SH-SY5Y (cell line): ENCODE measurements at regions not wholly inside any gene's neighbourhood (a gene's known extent, or its start where the extent isn't known, plus 50 kb on each side); places are given as distances from the start of the nearest gene placed in this dataset.

ENCODE experiments used
- GATA2 ChIP-seq: IDR thresholded peaks from 2 replicates; pipeline ENCODE4 v1.6.1; 2011; ENCODE audit warnings: mild to moderate bottlenecking, low read depth, low read length
- GATA3 ChIP-seq: IDR thresholded peaks from 2 replicates; pipeline ENCODE4 v1.6.1; 2011; ENCODE audit warnings: low read depth, mild to moderate bottlenecking, low read length, moderate library complexity

DNA sequence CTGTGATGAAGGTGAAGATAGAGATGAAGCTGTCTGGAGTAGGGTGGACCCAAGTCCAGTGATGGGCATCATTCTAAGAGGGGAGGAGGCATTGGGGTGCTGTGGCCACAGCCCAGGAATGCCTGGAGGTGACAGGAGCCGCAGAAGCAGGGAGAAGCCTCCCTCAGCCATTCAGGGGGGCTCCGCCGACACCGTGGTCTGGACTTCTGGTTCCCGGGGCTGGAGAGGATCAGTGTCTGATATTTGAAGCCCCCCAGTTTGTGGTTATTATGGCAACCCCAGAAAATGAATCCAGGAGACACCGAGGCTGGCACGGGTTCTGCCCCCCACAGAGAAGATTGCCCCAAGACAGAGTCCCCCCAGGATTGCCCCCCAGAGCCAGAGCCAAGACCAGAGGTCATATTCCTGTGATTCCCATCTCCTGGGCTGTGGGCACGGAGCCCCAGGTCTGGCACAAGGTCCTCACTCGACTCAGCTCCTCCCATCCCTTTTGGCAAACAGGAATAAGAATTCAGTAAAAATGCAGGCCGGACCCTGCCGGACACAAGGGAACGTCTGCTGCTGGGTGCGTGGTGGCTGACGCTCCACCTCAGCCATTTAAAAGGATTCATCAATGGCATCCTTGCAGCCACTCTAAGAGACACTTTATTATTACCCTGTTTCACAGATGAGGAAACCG, 116.6 kb downstream of the CPZ start:
- no peak for TF ChIP-seq GATA2
- TF ChIP-seq GATA3: no peak

DNA sequence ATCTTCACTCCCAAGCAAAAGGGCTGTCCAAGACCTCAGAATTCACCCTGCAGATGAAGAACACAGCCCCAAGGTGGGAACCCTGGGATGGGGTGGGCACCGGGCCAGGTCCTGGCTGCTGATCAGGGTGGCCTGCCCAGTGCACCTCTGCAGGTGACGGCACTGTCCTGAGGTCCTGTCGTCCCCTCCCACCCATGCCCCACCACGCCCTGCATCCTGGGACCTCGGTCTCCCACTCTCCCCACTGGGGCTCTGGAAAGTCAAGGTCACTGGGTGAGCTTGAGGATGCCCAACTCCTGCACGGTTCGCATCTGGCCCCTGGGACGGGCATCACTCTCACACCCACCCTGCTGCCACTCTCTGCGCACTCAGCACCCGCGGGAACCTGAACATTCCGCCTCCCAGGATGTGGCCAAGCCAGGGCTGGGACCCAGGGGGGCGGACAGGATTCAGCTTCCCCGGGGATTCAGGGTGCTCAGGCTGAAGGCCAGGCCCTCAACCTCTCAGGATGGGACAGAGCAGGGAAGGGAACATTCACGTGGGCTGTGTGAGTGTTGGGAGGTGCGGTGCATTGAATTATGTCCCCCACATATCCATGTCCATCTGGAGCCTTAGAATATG, 115.9 kb downstream of the CPZ start:
- no peak for TF ChIP-seq GATA2
- no peak for TF ChIP-seq GATA3

DNA sequence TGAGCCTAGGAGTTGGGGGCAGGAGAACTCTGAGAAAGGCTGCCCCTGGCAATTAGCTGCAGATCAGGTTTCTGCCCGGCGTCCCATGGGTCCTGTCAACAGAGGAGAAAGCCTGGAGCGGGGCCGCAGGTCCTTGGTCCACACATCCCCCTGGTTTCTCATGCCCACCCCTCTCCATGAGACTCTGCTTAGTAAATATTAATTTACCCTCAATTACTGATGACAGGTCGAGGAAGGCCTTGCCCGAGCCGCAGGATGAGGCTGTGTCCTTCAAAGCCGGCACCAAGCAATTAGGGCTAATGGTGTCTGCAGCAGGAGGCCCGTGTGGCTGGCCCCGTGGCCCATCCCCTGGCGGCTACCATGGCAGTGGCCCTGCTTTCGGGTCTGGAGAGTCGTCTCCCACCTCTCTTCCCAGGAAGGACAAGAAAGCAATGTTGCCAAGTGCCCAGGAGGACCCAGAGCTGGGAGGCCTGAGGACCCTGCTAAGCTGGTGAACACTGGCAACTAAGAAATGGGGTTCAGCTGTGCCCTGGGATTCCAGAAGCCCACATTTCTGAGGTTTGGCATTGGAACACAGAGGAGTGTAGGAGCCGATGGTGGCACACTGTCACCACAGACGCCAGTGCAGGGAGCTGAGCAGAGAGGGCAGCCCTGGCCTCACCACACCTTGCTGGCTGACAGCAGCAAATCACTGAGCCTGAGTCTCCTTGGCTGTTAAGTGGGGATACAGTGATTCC, 114.6 kb downstream of the CPZ start:
- no peak for TF ChIP-seq GATA2
- no peak for TF ChIP-seq GATA3

DNA sequence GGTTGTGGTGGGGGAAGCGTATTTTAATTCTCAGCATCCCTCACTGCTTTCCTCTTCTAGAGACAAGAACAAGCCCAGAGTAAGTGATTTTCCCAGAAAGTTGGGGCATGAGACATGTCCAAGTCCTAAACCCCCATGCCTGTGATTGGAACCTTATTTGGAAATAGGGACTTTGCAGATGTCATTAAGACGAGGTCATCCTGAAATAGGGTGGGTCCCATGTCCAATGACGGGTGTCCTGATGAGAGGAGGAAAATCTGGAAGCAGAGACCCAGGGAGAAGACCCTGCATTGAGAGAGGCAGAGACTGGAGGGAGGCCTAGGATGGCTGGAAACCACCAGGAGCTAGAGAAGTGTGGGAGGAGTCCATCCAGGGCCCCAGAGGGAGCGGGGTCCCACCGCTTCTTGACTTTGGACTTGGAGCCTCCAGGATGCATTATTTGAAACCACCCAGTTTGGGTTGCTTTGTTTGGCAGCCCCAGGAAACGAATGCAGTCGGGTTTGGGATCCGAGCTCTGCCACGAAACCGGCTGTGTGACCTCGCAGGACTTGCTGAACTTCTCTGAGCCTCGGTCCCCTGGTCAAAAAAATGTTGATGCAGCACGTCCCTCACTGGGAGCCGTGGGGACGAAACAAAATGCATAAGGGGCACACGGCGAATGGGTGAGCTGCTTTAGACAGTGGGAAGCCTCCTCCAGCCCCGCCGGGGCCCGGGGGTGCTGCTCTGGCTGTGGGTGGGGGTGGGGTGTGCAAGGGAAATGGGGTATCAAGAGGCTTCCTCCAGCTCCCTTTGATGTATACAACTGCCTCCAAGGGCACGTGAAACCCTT, 113.9 kb downstream of the CPZ start:
- TF ChIP-seq GATA3: no peak
- no peak for TF ChIP-seq GATA2

DNA sequence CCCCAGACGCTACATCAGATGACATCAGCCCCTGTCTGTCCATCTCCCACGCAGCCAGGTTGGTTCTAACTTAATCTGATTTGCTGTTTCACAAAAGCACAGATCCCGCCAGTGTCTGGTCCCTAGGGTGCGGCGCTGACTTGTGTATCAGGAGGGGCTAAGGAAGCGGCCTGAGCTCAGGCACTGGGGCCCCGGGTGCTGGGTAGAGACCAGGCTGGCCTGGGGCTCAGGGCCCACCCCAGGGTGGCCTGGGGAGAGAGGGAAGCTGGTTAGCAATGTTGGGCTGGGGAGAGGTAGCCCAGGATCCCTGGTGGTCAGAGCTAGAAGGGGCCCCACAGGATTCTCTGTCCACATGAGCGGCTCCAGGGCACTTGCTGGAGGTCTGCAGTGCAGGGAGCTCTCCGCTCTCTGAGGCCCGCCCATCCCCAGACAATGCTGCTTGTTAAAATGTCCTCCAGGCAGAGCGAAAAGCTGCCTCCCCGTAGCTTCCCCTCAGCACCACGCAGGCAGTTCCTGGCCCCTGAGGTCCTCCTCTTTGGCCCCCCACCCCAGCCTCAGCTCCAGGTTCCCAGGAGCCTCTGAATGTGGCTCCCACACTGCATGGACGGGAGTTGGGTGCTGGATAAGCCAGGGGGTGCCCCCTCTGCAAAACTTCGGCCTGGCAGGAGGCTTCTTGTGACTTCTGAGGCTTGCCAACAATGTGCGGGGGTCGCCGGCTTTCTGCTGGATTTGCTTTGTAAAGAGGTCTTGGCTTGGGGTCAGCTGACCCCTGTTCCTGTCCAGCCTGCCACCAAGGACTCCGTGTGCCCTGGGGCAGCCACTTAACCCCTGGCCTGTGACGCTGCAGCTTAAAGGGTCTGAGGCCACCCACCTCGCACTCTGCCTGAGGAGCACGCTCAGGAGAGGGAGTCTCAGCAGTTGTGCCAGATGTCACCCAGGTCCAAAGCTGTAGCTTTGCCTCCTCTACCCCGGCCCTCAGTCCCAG, 112.9 kb downstream of the CPZ start:
- TF ChIP-seq GATA2 (no peak), GATA3 (no peak)

DNA sequence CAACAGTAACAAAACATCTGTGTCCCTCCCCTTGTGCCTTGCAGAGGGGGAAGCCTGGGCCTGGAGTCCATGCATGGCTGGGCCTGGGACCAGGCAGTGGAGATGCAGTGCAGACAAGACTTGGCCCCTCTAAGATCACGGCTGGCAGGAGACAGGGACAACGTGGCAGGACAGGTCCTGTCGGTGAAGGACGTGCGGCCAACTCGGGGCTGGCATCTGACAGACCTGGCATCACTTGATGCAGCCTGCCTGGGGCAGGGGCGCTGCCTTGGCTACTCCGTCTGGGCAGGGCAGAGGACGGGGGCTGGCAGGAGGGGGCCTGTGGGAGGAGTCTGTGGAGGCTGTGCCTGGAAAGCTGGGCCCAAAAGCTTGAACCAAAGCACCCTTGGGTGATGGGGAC, 112.1 kb downstream of the CPZ start:
- TF ChIP-seq GATA2: no peak
- no peak for TF ChIP-seq GATA3

DNA sequence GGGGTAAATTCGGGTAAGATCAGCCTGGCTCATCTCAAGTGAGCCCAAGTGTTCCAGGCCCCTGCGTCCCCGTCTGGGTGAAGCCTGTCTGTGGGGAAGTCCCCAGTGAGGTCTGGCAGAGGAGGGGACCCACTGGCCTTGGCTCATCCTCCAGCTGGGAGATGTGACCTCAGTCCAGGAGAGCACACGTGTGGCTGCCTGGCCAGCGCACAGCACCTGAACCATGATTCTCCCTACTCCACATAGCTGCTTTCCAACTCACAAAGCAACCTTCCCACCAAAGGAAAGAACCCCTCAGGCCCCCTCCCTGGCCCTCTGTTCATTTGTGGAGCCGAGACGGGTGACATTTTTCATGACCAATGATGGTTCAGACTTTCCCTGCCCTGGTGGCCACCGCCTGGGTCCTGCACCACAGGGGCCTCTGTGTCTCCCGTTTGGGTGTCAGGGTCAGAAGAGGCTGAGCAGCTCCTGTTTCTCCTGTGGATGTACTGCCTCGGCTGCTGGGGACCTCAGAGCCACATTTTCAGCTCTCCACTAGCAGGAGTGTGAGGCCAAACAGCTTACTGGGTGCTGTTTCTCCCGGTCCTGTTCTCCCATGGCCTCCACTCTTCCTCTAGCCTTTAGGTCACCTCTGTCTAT, 111.4 kb downstream of the CPZ start:
- TF ChIP-seq GATA3 (no peak), GATA2 (no peak)

DNA sequence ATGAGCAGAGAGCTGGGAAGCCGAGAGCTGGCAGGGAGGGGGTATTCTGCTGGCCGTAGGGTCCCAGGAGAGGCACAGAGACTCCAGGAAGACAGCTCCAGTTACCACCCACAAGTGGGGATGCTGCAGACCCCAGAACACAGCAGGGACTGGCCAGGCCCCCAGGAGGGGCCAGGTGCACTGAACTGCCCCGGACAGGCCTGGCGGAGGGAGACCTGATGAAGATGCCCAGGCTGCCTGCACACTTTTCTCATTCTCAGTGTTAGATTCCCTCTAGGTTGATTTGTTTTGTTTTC, 110.8 kb downstream of the CPZ start:
- TF ChIP-seq GATA2 (no peak), GATA3 (no peak)

DNA sequence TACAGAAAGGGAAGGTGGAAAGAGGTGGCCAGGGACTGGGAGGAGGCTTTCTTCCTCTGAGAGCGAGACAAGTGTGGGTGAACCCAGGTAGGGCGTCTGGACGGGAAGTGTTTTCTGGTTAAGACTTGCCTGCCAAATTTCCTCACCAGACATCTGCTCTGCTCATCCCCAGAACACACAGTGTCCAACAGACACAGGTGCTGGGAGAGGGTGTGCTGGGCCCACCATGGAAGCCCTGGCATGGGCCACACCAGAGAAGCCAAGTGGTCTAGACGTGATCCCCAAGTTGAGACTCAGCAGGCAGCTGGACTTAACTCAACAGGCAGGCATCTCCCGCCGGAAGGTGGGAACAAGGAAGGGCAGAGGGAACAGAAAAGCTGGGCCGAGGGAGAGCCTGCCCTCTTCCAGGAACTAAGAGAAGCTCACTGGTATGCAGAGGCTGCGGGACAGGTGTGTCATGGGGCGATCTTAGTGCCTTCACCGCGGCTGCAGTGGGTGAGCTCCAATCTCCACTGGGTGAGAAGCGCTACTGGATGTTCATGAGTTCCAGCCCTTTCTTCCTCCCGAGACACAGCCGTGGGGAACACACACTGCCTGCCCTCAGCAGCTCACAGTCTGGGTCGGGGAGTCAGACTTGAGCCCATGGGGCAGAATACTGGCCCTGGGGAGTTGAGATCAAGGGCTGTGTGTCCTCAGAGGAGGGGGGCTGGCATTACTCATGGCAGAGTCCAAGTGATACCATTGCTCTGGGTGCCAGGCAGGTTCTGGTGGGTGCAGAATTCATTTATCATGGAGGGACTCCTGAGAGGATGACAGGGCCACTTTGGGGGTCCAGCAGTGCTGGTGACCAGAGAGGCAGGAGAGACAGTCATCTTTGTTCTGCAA, 110.2 kb downstream of the CPZ start:
- no peak for TF ChIP-seq GATA3
- no peak for TF ChIP-seq GATA2

DNA sequence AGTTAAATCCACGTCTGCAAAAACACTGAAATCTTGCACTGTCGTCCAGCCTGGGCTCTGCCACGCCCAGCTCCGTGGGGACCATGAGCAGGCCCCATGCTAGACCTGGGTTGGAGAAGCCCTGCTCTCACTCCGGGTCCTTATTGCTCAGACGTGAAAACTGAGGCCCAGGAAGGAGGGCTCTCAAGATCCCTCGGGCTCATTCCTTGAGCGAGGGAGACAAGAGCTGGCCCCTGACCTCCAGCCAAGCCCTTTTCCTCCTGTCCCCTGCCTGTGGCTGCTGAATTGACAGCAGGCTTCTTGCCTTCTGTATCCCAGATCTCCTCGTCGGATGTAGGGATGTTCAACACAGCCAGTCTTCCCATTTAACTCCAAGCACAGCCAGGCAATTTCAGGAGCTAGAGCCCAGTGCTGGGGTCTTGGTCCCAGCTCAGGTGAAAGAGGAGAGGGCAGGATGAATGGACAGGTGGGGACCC, 109.5 kb downstream of the CPZ start:
- no peak for TF ChIP-seq GATA3
- TF ChIP-seq GATA2: no peak

DNA sequence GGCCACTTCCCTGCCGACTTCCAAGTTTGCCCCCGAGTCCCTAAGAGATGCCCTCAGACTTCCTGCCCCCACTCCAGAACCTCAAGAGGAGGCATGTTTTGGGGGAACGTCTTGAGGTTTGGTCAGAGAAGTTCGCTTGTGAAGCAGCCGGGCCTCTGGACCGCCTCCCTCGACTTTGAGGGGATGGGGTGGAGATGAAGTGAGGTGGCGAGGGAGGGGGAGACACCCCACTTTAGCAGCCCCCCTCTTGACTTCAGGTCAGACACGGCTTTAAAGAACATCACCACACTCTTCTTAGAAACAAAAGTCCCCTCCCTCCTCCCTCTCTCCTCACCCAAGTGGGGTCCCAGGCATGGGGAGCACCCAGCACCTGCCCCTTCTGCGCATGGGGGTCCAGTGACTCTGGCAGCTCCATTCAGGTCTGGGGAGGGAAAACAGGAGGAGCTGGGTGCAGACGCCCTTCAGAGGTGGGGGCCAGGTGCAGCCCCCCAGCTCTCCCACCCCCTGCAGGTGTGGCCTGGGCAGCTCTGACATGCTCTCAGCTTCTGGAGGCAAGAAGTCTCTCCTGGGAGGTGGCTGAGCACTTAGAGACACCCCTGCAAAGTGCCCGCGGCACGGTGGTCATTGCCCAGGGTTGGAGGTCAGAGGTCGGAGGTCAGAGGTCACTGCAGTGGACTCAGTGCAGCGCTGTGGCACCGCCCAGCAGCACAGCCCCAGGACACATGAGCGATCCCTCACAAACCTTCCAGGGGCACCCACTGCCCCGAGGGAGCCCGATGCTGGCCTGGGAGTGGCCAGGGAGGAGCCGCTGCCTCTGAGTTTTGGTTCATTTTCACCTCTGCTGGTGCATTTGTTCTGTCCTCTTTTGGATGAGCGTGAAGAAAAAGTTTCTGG, 108.8 kb downstream of the CPZ start:
- TF ChIP-seq GATA2: no peak
- no peak for TF ChIP-seq GATA3
